DMS114 treated with DMSO at 0.1 percent for 48 hours (cell line): ENCODE measurements at regions not wholly inside any gene's neighbourhood (a gene's known extent, or its start where the extent isn't known, plus 50 kb on each side); places are given as distances from the start of the nearest gene placed in this dataset.

Experiments used
- DNase-seq: peaks from one replicate; lab custom pipeline; 2025; ENCODE audit not compliant: unreplicated experiment; lab: John Stamatoyannopoulos, UW

DNA sequence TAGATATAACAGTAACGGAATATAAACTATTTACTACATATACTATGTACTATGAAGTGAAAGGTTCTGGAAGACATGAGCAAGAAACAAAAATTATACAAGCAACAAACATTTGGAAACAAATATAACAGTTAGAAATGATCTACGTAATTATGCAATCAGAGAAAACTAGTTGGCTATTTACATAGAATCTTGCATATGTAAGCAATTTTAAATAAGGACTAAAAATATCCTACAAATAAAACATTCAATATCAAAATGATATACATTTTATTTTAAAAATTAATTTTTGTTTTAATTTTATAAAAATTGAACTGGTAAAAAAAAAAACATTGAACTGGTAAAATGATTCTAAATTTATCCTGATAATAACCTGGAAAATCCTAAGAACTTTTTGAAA is 642.5 kb upstream of the PCDH10 start:
- no peak for DNase-seq

GRCh38 chr4:132513491-132513890 is 635.6 kb upstream of the PCDH10 start:
- DNase-seq = no peak

GRCh38 chr4:132526652-132527051 is 622.4 kb upstream of the PCDH10 start:
- DNase-seq = no peak

DNA sequence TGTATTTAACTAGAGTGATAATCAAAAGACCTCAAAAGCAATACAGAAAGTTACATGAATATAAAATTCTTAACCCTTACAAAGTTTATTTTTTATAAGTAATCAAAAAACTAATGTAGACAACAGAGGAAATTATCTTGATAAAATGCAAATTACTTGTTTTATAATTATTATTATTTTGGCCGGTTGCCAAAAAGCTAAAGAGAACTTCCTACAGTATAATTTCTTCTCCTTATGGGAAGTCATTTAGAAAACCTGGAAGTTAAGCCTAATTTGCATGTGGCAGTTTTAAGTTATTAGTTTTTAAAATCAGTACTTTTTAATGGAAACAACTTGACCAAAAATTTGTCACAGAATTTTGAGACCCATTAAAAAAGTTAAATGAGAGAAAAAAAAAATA is 621.3 kb upstream of the PCDH10 start:
- DNase-seq = no peak

DNA sequence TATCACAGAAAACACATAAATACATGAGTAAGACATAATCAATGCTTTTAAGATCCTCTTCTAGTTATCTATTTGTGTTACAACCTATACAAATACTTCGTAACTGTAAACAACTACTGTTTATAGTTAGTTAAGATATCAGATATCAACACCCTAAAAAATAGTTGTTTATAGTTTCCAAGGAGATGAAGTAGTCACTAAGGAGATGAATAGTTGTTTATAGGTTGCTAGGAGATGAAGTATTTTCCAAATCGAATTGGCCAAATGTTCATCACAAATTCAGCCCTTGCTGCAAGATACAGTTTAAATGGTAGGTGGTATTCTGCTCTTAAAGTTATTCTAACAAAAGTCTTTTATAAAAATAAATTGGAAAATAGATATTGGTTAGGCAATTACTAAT is 618.2 kb upstream of the PCDH10 start:
- DNase-seq = no peak

DNA sequence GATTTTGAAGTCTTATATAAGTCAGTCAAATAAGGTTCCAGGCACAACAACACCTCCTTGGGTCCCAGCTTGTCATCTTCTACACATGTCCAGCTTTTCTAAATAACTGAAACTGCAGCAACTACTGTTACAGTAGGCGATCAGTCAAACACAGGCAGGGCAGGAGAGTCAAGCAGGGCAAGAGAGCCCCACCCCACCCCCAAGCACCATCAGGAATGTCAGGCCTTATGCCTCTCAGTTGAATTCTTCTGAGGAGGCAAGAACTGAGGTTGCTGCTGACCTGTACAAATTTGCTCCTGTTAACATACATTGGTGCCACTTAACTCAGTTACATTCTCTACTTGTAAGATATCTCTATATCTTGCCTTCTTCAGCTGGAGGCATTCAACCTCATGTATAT is 608.8 kb upstream of the PCDH10 start:
- no peak for DNase-seq

DNA sequence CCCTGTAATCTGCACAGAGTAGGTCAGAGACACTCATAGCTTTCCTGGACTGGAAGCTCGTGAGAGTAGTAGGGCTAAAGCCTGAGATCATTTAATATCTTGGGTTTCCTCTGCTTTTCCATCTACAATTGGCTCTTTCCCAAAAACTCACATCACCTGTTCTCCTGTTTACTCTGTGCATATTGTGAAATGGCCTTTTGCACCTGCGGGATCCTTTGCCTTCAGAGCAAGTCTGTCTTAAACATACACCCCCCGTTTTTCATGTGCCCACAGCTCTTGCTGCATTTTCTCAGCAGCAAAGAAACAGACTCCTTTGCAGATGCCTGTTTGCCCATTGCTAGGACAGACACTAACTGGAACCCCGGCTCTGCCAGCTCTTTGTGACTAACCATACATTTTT is 608.3 kb upstream of the PCDH10 start:
- DNase-seq = no peak

GRCh38 chr4:132542228-132542627 is 606.9 kb upstream of the PCDH10 start:
- no peak for DNase-seq

DNA sequence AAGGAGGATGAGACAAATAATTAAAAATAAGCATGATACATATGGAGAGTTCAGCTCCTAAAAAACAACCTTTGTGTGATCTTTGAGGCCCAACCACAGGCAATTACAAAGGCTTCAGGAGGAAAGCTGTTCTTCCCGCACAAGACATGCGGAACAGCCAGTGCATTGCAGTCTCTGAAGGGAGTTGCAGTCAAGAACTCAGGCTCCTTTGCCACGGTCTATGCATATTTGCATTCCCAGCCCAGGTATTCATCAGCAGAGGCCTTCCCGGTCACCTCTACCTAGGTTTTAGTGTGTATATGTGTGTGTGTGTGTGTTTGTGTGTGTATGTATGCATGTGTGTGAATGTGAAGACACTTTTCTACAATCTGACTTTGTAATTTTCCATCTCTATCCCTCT is 600.6 kb upstream of the PCDH10 start:
- DNase-seq = no peak

GRCh38 chr4:132556316-132556715 is 592.8 kb upstream of the PCDH10 start:
- no peak for DNase-seq

DNA sequence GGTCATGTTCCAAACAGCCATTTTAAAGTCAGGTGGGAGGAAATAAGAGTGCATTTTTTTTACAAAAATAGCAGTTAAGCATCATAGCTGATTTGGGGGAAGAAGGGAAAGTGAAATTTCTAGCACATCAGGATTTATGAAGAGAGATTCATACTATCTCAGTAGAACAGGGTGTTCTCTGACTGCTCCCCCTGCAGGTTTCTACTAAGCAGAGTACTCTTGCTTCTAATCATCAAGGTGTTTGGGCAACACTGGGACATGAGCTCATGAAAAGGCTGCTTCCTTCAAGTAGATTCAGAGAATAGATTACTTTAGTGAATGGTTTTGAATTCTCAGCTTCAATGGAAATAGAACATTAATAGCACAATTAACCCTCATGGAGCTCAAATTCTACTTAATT is 591.4 kb upstream of the PCDH10 start:
- no peak for DNase-seq

GRCh38 chr4:132564920-132565319 is 584.2 kb upstream of the PCDH10 start:
- DNase-seq = no peak

- DNase-seq = no peak
Measured at GRCh38 chr4:132565542-132565941, 583.6 kb upstream of the PCDH10 start.

DNA sequence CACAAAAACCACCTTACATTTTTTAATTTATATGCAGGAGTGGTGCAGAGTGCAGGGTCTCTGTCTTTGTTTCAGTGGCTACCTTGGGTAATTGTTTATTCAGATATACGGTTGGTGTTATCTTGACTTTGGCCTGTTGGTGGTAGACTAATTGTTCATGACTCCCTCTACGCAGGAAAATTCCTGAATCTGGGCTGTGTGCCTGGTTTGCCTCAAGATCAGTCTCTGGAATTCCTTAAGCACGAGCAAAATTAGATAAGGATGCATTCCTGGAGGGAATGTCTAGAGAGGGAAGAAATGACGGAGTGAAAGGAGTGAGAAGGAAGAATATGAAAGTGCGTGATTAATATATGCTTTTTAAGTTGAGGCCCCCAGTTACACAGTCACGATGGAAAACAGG is 576.9 kb upstream of the PCDH10 start:
- DNase-seq = no peak

DNA sequence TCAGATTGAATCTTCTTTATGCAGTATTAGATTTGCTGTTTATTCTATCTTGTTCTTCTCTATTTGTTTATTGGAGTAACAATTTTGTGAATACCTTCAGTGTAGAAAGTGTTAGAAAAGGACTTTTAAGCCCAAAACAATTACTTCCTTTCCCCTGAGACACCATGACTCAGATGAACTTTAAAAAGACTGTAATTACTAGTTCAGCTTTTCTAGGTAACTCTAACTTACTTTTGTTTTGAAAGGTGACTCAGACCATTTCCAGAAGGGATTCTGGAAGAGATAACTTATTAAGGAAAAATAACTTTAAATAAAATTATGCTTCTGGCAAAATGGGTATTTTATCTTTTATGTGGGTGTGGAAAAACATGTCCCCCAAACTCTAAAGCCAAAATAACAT is 561.5 kb upstream of the PCDH10 start:
- DNase-seq = no peak

- DNase-seq = no peak
Measured at GRCh38 chr4:132592340-132592739, 556.8 kb upstream of the PCDH10 start.

GRCh38 chr4:132592850-132593249 is 556.2 kb upstream of the PCDH10 start:
- no peak for DNase-seq

DNA sequence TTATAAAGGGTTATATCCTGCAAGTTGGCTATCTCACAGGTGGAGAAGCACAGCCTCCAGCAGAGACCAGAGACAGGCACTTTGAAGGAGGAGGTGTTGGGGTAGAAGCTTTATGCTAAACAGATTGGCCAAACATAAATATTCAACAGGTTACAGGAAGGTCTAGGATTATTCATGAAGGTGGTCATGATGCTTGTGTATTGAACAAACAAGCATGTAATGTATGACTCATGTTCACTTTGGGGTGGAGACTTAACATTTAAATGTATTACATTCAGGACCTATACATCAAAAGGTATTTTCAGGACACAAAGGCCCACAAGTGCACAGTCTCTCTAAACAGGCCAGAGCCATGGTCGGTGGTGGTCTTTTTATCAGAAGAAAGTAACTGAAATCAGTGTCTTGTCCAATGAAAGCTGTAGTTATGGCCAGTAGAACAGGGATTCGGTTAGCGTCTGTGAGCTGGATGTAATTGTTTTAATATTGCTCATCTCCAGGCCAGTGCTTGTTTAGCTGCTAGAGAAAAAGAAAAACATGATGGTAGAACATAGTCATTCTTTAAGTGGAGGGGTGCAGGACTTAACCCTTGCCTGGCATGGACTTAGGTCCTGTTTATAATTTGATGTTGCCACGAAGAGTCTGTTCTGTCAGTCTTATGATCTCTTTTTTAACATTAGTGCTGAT is 555.2 kb upstream of the PCDH10 start:
- DNase-seq = no peak

- no peak for DNase-seq
Measured at GRCh38 chr4:132596186-132596585, 552.9 kb upstream of the PCDH10 start.

- no peak for DNase-seq
Measured at GRCh38 chr4:132605551-132605950, 543.5 kb upstream of the PCDH10 start.

DNA sequence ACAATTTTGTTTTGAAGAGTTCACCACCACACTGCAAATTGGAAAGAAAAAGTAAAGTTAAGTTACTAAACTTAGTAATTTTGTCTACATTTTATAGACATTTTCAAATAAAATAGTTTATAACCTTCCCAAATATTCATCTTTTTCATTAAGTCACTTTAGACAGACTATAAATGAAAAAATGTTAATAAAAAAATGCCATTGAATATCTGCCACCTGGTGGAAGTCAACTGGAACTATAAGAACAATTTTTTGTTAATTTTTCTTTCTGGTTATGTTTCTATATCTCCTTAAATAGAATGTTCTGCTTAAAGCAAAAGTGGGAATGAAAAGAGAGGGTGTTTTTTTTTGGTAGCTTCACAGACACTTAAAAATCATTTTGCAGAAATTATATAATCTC is 534.4 kb upstream of the PCDH10 start:
- DNase-seq = no peak

DNA sequence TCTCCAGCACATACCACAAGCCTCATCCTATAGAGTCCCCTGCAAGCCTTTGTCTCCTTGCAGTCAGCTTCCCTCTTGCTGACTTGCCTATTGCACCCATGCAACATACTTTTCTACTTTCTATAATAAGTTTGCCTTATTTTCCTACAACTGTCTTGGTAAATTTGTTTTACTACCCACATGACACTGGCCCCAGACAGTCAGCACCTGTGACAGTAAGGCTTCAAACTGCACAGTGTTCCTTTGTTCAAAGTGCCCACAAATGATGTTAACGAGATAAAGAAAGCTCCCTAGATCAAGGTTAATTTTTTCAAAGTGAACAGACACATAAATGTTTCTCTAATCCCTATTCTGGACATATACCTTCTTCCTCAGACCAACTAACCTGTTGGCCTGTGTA is 529.1 kb upstream of the PCDH10 start:
- no peak for DNase-seq

- peak; percentile 2 for DNase-seq
Measured at GRCh38 chr4:132642016-132642817, 506.9 kb upstream of the PCDH10 start.
